Activated CD8-positive, alpha-beta memory T cell treated with anti-CD3 and anti-CD28 coated beads, Interleukin-2, amount 50 U/mL, for 24 hours (primary cell): ENCODE measurements at regions not wholly inside any gene's neighbourhood (a gene's known extent, or its start where the extent isn't known, plus 50 kb on each side); places are given as distances from the start of the nearest gene placed in this dataset.
"Not testable (repeated sequence)": the region's sequence is repeated elsewhere in the genome, so short reads cannot be mapped to it uniquely, and the experiment has no call there.

Experiments
- DNase-seq: peaks from one replicate; pipeline ENCODE4 v3.0.0-alpha.2; 2020; ENCODE audit errors: extremely low read depth

GRCh38 chr2:2896643-2897042 is 481.0 kb downstream of the EIPR1 start:
- no peak for DNase-seq

GRCh38 chr2:2896011-2896410 is 481.6 kb downstream of the EIPR1 start:
- DNase-seq: no peak

- not testable (repeated sequence) for DNase-seq
These were observed 483.6 kb downstream of the EIPR1 start for GRCh38 chr2:2894011-2894410.

GRCh38 chr2:2892892-2893291 is 484.7 kb downstream of the EIPR1 start:
- DNase-seq: no peak

- DNase-seq: no peak
These were observed 485.2 kb downstream of the EIPR1 start for GRCh38 chr2:2892378-2892777.

- DNase-seq: no peak
These were observed 486.7 kb downstream of the EIPR1 start for GRCh38 chr2:2890901-2891300.

GRCh38 chr2:2890246-2890645 is 487.4 kb downstream of the EIPR1 start:
- DNase-seq: no peak

- no peak for DNase-seq
These were observed 488.0 kb downstream of the EIPR1 start for GRCh38 chr2:2889646-2890045.

GRCh38 chr2:2889141-2889540 is 488.5 kb downstream of the EIPR1 start:
- no peak for DNase-seq

GRCh38 chr2:2887772-2888387 is 489.7 kb downstream of the EIPR1 start:
- no peak for DNase-seq

- no peak for DNase-seq
These were observed 490.7 kb downstream of the EIPR1 start for GRCh38 chr2:2886922-2887321.

- DNase-seq: no peak
These were observed 496.1 kb downstream of the EIPR1 start for GRCh38 chr2:2881499-2881898.

GRCh38 chr2:2880938-2881337 is 496.7 kb downstream of the EIPR1 start:
- DNase-seq: no peak

GRCh38 chr2:2879781-2880180 is 497.8 kb downstream of the EIPR1 start:
- no peak for DNase-seq

- DNase-seq: no peak
These were observed 498.5 kb downstream of the EIPR1 start for GRCh38 chr2:2879071-2879470.

- no peak for DNase-seq
These were observed 500.2 kb downstream of the EIPR1 start for GRCh38 chr2:2877427-2877826.

- no peak for DNase-seq
These were observed 501.0 kb downstream of the EIPR1 start for GRCh38 chr2:2876331-2877221.

- no peak for DNase-seq
These were observed 501.8 kb downstream of the EIPR1 start for GRCh38 chr2:2875831-2876230.

GRCh38 chr2:2875296-2875695 is 502.3 kb downstream of the EIPR1 start:
- no peak for DNase-seq

- DNase-seq: no peak
These were observed 502.8 kb downstream of the EIPR1 start for GRCh38 chr2:2874805-2875204.

- no peak for DNase-seq
These were observed 503.3 kb downstream of the EIPR1 start for GRCh38 chr2:2874341-2874740.

- no peak for DNase-seq
These were observed 504.2 kb downstream of the EIPR1 start for GRCh38 chr2:2873450-2873811.

GRCh38 chr2:2872713-2873449 is 504.7 kb downstream of the EIPR1 start:
- no peak for DNase-seq
